ENCODE measurements at regions not wholly inside any gene's neighbourhood (a gene's known extent, or its start where the extent isn't known, plus 50 kb on each side); places are given as distances from the start of the nearest gene placed in this dataset.
"Not testable (repeated sequence)": the region's sequence is repeated elsewhere in the genome, so short reads cannot be mapped to it uniquely, and the experiment has no call there.

DNA sequence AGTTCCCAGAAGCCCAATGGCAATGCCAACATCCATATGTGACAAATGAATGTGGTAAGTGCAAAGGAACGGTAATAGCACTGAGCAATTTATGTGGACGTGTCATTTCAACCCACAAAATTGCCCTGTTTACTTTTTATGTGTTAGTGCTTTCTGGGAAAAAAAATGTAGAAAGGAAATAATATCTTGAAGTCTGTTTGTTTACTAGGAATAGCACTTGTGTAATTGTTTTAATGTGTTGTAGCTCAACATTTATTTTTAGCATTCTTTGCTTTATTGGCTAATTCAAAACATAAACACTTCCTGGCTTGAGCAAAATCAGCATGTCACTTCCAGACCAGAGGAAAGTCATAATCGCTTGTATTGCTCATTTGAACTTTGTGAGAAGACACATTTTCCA, 224.8 kb upstream of the KCNK2 start:
- DNase-seq (ENCODE audit: low read depth in 4 of 4, low spot score in 3 of 4) = no peak

- DNase-seq (ENCODE audit: low read depth in 4 of 4, low spot score in 3 of 4) = no peak
Observed at GRCh38 chr1:214859647-214860046, 222.9 kb upstream of the KCNK2 start.

DNA sequence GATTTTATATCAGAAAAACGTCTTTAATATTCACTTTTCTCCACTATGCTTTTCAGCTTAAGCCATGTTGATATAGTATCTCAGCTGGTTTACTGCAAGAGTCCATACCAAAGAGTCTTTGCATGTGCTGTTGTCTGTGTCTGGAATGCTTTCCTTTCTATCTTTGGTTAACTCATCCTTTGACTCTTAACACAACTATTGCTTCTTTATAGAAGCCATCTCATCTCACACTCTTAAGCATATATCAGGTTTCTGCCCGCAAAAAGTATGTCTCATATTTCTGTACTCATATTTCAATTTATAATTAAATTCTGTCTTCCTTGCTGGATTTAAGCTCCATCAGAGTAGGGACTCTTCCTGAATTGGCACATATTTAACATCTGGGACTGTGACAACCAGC, 220.9 kb upstream of the KCNK2 start:
- no peak for DNase-seq (ENCODE audit: low read depth in 4 of 4, low spot score in 3 of 4)

- DNase-seq (ENCODE audit: low read depth in 4 of 4, low spot score in 3 of 4) = no peak
Observed at GRCh38 chr1:214862421-214862820, 220.1 kb upstream of the KCNK2 start.

- DNase-seq (ENCODE audit: low read depth in 4 of 4, low spot score in 3 of 4) = no peak
Observed at GRCh38 chr1:214864896-214865688, 217.4 kb upstream of the KCNK2 start.

DNA sequence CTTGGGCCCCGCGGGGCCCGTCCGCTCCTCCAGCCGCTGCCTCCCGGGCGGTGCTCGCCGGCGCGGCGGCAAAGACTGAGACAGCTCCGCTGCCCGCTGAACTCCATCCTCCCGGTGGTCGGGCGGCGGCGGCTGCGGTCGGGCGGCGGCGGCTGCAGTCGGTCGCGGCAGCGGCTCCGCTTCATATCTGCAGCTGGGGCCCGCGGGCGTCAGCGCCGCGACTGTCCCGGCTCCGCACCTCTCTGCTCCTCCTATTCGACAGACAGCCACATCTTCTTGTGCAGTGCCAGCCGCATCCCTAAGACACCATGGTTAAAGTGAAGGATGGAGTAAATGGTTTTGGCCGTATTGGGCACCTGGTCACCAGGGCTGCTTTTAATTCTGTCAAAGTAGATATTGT, 212.1 kb upstream of the KCNK2 start:
- DNase-seq (ENCODE audit: low read depth in 4 of 4, low spot score in 3 of 4) = not testable (repeated sequence)

DNA sequence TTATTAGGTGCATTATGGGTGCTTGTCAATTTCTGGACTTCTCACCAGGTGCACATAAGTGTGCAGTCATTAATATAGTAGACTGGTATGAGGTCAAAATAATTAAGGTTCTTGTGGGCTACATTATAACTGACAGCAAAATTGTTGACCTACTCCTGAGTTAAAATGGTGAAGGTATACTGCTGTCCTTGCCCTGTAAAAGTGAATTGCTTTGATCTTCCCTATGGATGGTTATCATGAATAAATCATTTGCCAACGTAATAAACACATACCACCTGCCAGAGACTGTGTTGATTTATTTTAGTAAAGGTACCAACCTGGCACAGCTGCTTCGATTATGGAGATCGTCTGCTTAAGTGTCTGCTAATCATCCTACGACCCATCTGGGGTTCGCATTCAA, 201.6 kb upstream of the KCNK2 start:
- DNase-seq (ENCODE audit: low read depth in 4 of 4, low spot score in 3 of 4) = no peak

DNA sequence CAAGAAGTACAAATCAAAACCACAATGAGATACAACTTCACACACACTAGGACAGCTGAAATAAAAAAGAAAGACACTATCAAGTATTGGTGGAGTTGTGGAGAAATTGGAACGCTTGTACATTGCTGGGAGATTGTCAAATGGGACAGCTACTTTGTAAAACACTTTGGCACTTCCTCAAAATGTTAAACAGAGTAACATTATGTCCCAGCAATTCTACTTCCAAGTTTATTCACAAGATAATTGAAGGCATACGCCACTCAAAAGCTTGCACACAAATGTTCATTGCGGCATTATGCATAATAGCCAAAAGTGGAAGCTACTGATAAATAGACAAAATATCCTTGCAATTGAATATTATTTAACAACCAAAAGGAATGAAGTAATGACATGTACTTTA, 199.9 kb upstream of the KCNK2 start:
- DNase-seq (ENCODE audit: low read depth in 4 of 4, low spot score in 3 of 4) = no peak

GRCh38 chr1:214895011-214895600, 187.4 kb upstream of the KCNK2 start:
- no peak for DNase-seq (ENCODE audit: low read depth in 4 of 4, low spot score in 3 of 4)

- DNase-seq (ENCODE audit: low read depth in 4 of 4, low spot score in 3 of 4) = no peak
Observed at GRCh38 chr1:214896921-214897320, 185.6 kb upstream of the KCNK2 start.

DNA sequence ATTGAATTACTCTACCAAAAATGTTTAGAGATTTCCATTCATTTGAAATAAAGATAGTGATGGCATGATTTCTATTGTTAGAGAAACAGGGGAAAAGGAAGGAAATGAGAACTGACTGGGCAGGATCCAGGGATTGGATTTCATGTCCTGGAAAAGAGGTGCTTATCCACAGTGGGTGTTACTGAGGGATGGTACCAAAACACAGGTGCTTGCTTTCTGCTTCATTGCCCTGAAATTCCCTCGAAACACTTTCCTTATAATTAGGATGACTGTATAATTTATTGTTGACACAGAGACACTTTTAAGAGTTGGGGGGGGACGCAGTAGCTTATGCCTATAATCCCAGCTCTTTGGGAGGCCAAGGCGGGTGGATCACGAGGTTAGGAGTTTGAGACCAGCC, 185.0 kb upstream of the KCNK2 start:
- no peak for DNase-seq (ENCODE audit: low read depth in 4 of 4, low spot score in 3 of 4)

DNA sequence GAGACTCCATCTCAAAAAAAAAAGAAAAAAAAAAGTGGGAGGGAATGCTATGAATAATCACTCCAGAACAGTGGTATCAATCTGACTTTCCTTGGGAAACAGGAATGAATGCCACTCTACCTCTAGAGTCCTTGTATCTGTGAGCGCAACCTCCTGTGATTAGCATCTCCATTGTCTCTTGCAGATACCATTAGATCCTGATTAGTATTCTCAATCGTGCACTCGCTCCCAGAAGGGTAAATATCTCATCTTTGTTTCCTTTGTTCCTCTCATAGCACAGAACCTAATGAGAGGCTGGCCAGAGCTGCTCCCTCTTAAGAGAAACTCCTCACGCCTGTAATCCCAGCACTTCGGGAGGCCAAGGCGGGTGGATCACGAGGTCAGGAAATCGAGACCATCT, 184.4 kb upstream of the KCNK2 start:
- DNase-seq (ENCODE audit: low read depth in 4 of 4, low spot score in 3 of 4) = no peak

DNA sequence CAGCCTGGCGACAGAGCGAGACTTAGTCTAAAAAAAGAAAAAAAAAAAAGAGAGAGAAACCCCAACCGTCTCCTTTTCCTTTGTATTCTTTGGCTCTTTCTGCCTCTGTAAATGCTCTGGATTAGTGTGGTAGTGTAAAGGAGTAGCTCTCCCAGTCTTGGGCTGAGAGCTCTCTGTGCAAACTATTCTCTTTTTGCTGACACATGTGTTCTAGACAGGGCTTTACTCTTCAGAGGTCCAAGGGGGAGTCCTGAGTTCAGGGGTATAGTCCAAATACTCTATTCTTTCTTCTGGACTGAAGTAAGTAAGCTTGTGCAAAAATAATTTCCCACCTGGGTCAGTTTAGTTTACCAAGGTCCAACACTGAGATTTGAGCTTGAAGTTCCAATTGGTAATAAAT, 183.8 kb upstream of the KCNK2 start:
- no peak for DNase-seq (ENCODE audit: low read depth in 4 of 4, low spot score in 3 of 4)

- DNase-seq (ENCODE audit: low read depth in 4 of 4, low spot score in 3 of 4) = no peak
Observed at GRCh38 chr1:214899908-214900460, 182.6 kb upstream of the KCNK2 start.

GRCh38 chr1:214900590-214900989, 181.9 kb upstream of the KCNK2 start:
- no peak for DNase-seq (ENCODE audit: low read depth in 4 of 4, low spot score in 3 of 4)

- DNase-seq (ENCODE audit: low read depth in 4 of 4, low spot score in 3 of 4) = no peak
Observed at GRCh38 chr1:214901718-214902117, 180.8 kb upstream of the KCNK2 start.

DNA sequence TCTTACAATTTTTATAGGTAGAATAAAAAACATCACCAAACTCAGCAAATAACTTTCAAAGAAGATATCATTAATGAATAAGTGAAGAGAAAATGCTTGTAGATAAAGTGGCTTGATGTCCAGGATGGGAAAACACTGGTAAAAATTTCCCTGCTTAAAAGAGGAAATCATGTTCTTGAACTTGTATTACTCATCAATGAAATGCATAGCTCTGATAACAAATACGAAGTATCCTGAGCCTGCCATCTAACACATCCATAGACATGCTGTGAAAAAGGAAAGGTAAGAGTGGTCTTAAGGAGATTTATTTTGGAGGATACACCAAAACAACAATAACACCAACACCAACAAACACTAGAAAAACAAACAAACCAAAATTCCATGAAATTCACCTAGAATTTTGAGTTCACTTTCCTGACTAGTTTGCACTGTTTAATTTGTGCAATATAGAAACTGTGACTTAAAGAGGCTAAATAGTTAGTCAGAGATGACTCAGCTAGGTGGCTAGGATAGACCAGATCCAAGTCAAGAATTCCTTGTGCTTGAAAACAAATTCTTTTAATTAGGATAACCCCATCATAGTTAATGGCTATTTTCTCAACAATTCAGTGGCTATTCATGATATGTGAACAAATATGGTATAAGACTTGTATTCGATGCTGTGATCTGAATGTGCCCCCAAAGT, 179.8 kb upstream of the KCNK2 start:
- DNase-seq (ENCODE audit: low read depth in 4 of 4, low spot score in 3 of 4) = no peak

- DNase-seq (ENCODE audit: low read depth in 4 of 4, low spot score in 3 of 4) = no peak
Observed at GRCh38 chr1:214912127-214912526, 170.4 kb upstream of the KCNK2 start.

GRCh38 chr1:214913966-214914365, 168.6 kb upstream of the KCNK2 start:
- DNase-seq (ENCODE audit: low read depth in 4 of 4, low spot score in 3 of 4) = no peak

DNA sequence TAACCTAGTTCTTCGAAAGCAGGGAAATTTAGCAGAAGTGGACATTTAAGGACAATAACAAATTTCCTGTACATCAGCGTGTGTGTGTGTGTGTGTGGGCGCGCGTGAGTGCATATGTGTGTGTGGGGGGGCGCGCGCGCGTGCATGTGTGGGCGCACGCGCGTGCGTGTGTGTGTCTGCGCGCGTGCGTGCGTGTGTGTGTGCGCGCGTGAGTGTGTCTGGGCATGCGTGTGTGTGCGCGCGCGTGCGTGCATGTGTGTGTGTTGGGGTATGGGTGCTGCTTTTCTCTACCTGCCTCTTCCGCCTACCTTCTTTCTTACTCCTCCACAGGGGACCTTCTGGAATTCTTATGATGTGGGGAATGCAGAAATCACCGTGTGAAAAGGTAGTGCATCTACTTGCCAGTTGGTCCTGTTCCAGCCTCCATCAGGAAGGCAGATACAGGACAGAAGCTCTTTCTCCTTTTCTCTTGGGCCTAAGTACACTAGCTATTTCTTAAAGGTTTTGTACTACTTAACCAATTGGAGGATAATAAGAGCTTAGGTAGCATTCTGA, 165.4 kb upstream of the KCNK2 start:
- DNase-seq (ENCODE audit: low read depth in 4 of 4, low spot score in 3 of 4) = no peak

- DNase-seq (ENCODE audit: low read depth in 4 of 4, low spot score in 3 of 4) = no peak
Observed at GRCh38 chr1:214918745-214919144, 163.8 kb upstream of the KCNK2 start.
